DMS53 treated with DMSO at 0.1 percent for 48 hours (cell line): ENCODE measurements at regions not wholly inside any gene's neighbourhood (a gene's known extent, or its start where the extent isn't known, plus 50 kb on each side); places are given as distances from the start of the nearest gene placed in this dataset.
A peak's percentile ranks its signal among the peaks of the same experiment; 100 is the strongest.
"Not testable (repeated sequence)": the region's sequence is repeated elsewhere in the genome, so short reads cannot be mapped to it uniquely, and the experiment has no call there.

Experiments used
- DNase-seq: peaks from one replicate; lab custom pipeline; 2025; ENCODE audit not compliant: unreplicated experiment; lab: John Stamatoyannopoulos, UW

- DNase-seq = not testable (repeated sequence)
Observed at GRCh38 chr2:179385756-179386155, 121.1 kb upstream of the SESTD1 start.

GRCh38 chr2:179383975-179384374 lies 119.3 kb upstream of the SESTD1 start:
- no peak for DNase-seq

GRCh38 chr2:179377296-179377695 lies 112.7 kb upstream of the SESTD1 start:
- no peak for DNase-seq

GRCh38 chr2:179376881-179377280 lies 112.2 kb upstream of the SESTD1 start:
- DNase-seq = no peak

GRCh38 chr2:179373816-179374215 lies 109.2 kb upstream of the SESTD1 start:
- no peak for DNase-seq

- DNase-seq = not testable (repeated sequence)
Observed at GRCh38 chr2:179365561-179365960, 100.9 kb upstream of the SESTD1 start.

- DNase-seq = no peak
Observed at GRCh38 chr2:179355881-179356280, 91.2 kb upstream of the SESTD1 start.

GRCh38 chr2:179354739-179355537 lies 90.3 kb upstream of the SESTD1 start:
- no peak for DNase-seq

- no peak for DNase-seq
Observed at GRCh38 chr2:179354296-179354695, 89.7 kb upstream of the SESTD1 start.

- no peak for DNase-seq
Observed at GRCh38 chr2:179352181-179352580, 87.5 kb upstream of the SESTD1 start.

GRCh38 chr2:179351057-179351456 lies 86.4 kb upstream of the SESTD1 start:
- DNase-seq = no peak

- DNase-seq = no peak
Observed at GRCh38 chr2:179349670-179350303, 85.2 kb upstream of the SESTD1 start.

GRCh38 chr2:179348906-179349305 lies 84.3 kb upstream of the SESTD1 start:
- DNase-seq = no peak

- no peak for DNase-seq
Observed at GRCh38 chr2:179344970-179345369, 80.3 kb upstream of the SESTD1 start.

GRCh38 chr2:179344280-179344964 lies 79.8 kb upstream of the SESTD1 start:
- peak; percentile 42 for DNase-seq

GRCh38 chr2:179343945-179344279 lies 79.3 kb upstream of the SESTD1 start:
- DNase-seq = no peak

- DNase-seq = no peak
Observed at GRCh38 chr2:179341152-179341866, 76.7 kb upstream of the SESTD1 start.

- DNase-seq = peak; percentile 53
Observed at GRCh38 chr2:179340678-179341077, 76.0 kb upstream of the SESTD1 start.

- DNase-seq = no peak
Observed at GRCh38 chr2:179338681-179339080, 74.0 kb upstream of the SESTD1 start.

GRCh38 chr2:179336782-179337534 lies 72.3 kb upstream of the SESTD1 start:
- DNase-seq = no peak

GRCh38 chr2:179335732-179336131 lies 71.1 kb upstream of the SESTD1 start:
- DNase-seq = no peak
